PC-9 (cell line): ENCODE measurements at regions not wholly inside any gene's neighbourhood (a gene's known extent, or its start where the extent isn't known, plus 50 kb on each side); places are given as distances from the start of the nearest gene placed in this dataset.

Source experiments
- EZH2 ChIP-seq: fragments of 200-600 bp; sonication (generic); IDR thresholded peaks from 2 replicates; pipeline ENCODE4 v1.8.0; 2017; ENCODE audit warnings: antibody characterized with exemption, low read depth
- TF ChIP-seq, protein P1 (sequence below): fragments of 200-600 bp; sonication (generic); conservative IDR thresholded peaks from 2 replicates; pipeline ENCODE4 v1.6.1; 2017; ENCODE audit warnings: mixed run types, antibody characterized with exemption, mild to moderate bottlenecking, moderate library complexity

DNA sequence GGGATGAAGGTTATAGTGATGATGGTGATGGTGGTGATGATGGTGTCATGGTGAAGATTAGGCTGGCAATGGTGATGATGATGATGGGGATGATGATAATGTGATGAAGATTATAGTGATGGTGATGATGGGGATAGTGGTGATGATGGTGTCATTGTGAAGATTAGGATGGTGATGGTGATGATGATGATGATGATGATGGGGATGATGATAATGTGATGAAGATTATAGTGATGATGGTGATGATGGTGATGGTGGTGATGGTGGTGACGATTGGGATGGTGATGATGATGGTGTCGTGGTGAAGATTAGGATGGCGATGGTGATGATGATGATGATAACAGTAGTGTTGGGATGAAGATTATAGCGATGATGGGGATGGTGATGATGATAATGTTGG is 285.1 kb upstream of the AJAP1 start:
- TF ChIP-seq, protein P1, sequence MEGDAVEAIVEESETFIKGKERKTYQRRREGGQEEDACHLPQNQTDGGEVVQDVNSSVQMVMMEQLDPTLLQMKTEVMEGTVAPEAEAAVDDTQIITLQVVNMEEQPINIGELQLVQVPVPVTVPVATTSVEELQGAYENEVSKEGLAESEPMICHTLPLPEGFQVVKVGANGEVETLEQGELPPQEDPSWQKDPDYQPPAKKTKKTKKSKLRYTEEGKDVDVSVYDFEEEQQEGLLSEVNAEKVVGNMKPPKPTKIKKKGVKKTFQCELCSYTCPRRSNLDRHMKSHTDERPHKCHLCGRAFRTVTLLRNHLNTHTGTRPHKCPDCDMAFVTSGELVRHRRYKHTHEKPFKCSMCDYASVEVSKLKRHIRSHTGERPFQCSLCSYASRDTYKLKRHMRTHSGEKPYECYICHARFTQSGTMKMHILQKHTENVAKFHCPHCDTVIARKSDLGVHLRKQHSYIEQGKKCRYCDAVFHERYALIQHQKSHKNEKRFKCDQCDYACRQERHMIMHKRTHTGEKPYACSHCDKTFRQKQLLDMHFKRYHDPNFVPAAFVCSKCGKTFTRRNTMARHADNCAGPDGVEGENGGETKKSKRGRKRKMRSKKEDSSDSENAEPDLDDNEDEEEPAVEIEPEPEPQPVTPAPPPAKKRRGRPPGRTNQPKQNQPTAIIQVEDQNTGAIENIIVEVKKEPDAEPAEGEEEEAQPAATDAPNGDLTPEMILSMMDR: no peak
- TF ChIP-seq EZH2: no peak
